ENCODE measurements at regions not wholly inside any gene's neighbourhood (a gene's known extent, or its start where the extent isn't known, plus 50 kb on each side); places are given as distances from the start of the nearest gene placed in this dataset.
"Not testable (repeated sequence)": the region's sequence is repeated elsewhere in the genome, so short reads cannot be mapped to it uniquely, and the experiment has no call there.

- DNase-seq (ENCODE audit: low read depth in 2 of 2): no peak
These were observed 218.9 kb upstream of the C1orf174 start for GRCh38 chr1:4118746-4119515.

- DNase-seq (ENCODE audit: low read depth in 2 of 2): no peak
These were observed 219.6 kb upstream of the C1orf174 start for GRCh38 chr1:4119516-4120220.

- DNase-seq (ENCODE audit: low read depth in 2 of 2): no peak
These were observed 220.7 kb upstream of the C1orf174 start for GRCh38 chr1:4120557-4121292.

- DNase-seq (ENCODE audit: low read depth in 2 of 2): no peak
These were observed 221.2 kb upstream of the C1orf174 start for GRCh38 chr1:4121293-4121684.

- DNase-seq (ENCODE audit: low read depth in 2 of 2): no peak
These were observed 221.9 kb upstream of the C1orf174 start for GRCh38 chr1:4121834-4122512.

GRCh38 chr1:4122513-4123160 lies 222.6 kb upstream of the C1orf174 start:
- no peak for DNase-seq (ENCODE audit: low read depth in 2 of 2)

- no peak for DNase-seq (ENCODE audit: low read depth in 2 of 2)
These were observed 224.6 kb upstream of the C1orf174 start for GRCh38 chr1:4124631-4125145.

- DNase-seq (ENCODE audit: low read depth in 2 of 2): no peak
These were observed 226.2 kb upstream of the C1orf174 start for GRCh38 chr1:4126251-4126650.

GRCh38 chr1:4126731-4127591 lies 226.9 kb upstream of the C1orf174 start:
- no peak for DNase-seq (ENCODE audit: low read depth in 2 of 2)

GRCh38 chr1:4127592-4128140 lies 227.6 kb upstream of the C1orf174 start:
- no peak for DNase-seq (ENCODE audit: low read depth in 2 of 2)

- no peak for DNase-seq (ENCODE audit: low read depth in 2 of 2)
These were observed 228.5 kb upstream of the C1orf174 start for GRCh38 chr1:4128616-4129015.

- DNase-seq (ENCODE audit: low read depth in 2 of 2): no peak
These were observed 229.6 kb upstream of the C1orf174 start for GRCh38 chr1:4129693-4130092.

GRCh38 chr1:4130096-4130495 lies 230.0 kb upstream of the C1orf174 start:
- DNase-seq (ENCODE audit: low read depth in 2 of 2): no peak

- DNase-seq (ENCODE audit: low read depth in 2 of 2): no peak
These were observed 231.7 kb upstream of the C1orf174 start for GRCh38 chr1:4131734-4132133.

- no peak for DNase-seq (ENCODE audit: low read depth in 2 of 2)
These were observed 232.6 kb upstream of the C1orf174 start for GRCh38 chr1:4132352-4133296.

- no peak for DNase-seq (ENCODE audit: low read depth in 2 of 2)
These were observed 233.3 kb upstream of the C1orf174 start for GRCh38 chr1:4133297-4133938.

- no peak for DNase-seq (ENCODE audit: low read depth in 2 of 2)
These were observed 233.9 kb upstream of the C1orf174 start for GRCh38 chr1:4133939-4134321.

GRCh38 chr1:4135853-4136252 lies 235.8 kb upstream of the C1orf174 start:
- not testable (repeated sequence) for DNase-seq (ENCODE audit: low read depth in 2 of 2)

All from lung microvascular endothelial cell (primary cell).